Fibroblast of gingiva (primary cell): ENCODE measurements at regions not wholly inside any gene's neighbourhood (a gene's known extent, or its start where the extent isn't known, plus 50 kb on each side); places are given as distances from the start of the nearest gene placed in this dataset.
A peak's percentile ranks its signal among the peaks of the same experiment; 100 is the strongest.
"Not testable (repeated sequence)": the region's sequence is repeated elsewhere in the genome, so short reads cannot be mapped to it uniquely, and the experiment has no call there.

Experiments used
- DNase-seq: peaks from one replicate; pipeline ENCODE4 v3.0.0-alpha.2; 2011; ENCODE audit warnings: low read depth

GRCh38 chr3:15903759-15904720 lies 106.3 kb upstream of the ANKRD28 start:
- peak; percentile 3 for DNase-seq

DNA sequence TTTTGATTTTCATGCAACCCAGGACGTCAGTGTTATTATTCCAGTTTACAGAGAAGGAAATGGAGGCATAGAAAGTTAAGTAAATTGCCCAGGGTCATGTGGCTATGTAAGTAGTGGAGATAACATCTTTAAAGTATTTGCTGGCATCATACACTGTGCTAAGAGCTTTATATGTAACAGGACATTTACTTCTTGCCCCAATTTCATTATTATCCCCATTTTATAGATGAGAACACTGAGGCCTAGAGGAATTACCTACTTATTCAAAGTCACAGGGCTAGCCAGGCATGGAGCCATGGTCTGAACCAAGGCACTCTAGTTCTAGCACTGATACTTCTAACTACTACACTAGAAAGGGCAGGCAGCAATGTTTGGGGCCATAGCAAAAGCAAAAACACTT lies 107.3 kb upstream of the ANKRD28 start:
- DNase-seq = no peak

DNA sequence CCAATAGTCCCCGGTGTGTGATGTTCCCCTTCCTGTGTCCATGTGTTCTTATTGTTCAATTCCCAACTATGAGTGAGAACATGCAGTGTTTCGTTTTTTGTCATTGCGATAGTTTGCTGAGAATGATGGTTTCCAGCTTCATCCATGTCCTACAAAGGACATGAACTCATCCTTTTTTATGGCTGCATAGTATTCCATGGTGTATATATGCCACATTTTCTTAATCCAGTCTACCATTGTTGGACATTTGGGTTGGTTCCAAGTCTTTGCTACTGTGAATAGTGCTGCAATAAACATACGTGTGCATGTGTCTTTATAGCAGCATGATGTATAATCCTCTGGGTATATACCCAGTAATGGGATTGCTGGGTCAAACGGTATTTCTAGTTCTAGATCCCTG lies 109.6 kb upstream of the ANKRD28 start:
- DNase-seq = not testable (repeated sequence)

GRCh38 chr3:15918988-15919387 lies 121.2 kb upstream of the ANKRD28 start:
- no peak for DNase-seq

DNA sequence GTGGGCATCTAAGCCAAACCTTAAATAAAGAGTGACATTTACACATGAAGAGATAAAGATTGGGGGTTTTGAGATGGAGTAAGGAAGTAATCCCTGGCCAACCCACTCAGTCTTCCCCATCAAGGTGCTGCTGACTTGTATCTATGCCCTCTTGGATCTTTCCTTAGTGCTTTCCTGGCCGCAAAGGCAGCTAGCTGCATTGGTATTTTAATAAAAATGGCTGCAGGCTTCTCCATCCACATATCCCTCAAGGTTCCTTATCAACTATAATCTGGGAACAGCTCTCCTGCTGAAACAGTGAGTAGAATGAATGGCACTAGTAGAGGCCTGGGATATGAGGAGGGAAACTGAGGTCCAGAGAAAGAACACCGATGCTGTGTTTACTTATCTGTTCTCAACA lies 122.2 kb upstream of the ANKRD28 start:
- DNase-seq = no peak

DNA sequence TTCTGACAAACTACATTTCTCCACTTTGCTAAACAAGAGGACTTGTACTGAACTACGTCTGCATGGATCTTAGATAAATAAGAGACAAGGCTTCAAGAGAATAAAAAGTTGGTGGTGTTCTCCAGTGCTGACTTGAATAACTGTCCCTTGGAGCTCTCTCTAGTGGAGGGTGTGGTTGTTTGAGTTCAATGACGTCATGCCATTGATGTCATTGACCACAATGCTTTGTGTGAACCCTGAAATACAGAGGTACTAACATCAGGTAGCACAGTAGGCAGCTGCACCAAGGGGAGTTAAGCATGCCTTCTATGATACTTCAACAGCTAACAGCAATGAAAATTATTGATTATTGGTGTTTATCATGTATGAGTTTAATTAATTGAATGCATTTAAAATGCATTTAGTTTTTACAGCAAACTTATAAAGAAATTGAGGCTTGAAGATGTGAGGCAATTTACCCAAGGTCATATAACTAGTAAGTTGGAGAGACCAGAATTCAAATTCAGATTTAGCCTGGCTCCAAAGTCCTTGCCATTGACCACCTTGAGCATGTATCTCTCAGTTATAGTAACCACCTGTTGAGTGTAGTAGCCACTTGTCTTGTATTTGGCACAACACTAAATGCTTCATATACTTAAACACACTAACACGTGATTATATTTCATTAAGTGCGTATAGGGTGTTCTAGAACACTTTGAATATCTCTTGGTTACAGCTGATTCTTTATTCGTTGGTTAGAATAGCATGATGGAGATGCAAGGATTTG lies 126.0 kb upstream of the ANKRD28 start:
- no peak for DNase-seq

GRCh38 chr3:15924914-15925313 lies 127.1 kb upstream of the ANKRD28 start:
- DNase-seq = no peak

GRCh38 chr3:15926871-15927270 lies 129.1 kb upstream of the ANKRD28 start:
- no peak for DNase-seq

DNA sequence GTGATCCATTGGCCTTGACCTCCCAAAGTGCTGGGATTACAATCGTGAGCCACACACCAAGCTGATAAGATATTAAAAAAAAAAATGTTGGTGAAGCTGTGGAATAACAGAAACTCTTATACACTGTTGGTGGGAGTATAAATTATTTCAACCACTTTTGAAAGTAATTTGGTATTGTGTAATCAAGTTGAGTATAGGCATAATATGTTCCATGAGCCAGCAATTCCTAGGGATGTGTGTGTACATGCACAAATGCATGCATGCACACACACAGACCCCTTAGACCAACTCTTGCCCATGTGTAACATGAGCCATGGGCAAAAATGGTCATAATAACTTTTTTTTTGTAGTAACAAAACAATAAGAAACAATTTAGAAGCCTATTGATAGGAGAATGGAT lies 130.2 kb upstream of the ANKRD28 start:
- DNase-seq = no peak

- no peak for DNase-seq
These were observed 132.3 kb upstream of the ANKRD28 start for GRCh38 chr3:15929944-15930571.

DNA sequence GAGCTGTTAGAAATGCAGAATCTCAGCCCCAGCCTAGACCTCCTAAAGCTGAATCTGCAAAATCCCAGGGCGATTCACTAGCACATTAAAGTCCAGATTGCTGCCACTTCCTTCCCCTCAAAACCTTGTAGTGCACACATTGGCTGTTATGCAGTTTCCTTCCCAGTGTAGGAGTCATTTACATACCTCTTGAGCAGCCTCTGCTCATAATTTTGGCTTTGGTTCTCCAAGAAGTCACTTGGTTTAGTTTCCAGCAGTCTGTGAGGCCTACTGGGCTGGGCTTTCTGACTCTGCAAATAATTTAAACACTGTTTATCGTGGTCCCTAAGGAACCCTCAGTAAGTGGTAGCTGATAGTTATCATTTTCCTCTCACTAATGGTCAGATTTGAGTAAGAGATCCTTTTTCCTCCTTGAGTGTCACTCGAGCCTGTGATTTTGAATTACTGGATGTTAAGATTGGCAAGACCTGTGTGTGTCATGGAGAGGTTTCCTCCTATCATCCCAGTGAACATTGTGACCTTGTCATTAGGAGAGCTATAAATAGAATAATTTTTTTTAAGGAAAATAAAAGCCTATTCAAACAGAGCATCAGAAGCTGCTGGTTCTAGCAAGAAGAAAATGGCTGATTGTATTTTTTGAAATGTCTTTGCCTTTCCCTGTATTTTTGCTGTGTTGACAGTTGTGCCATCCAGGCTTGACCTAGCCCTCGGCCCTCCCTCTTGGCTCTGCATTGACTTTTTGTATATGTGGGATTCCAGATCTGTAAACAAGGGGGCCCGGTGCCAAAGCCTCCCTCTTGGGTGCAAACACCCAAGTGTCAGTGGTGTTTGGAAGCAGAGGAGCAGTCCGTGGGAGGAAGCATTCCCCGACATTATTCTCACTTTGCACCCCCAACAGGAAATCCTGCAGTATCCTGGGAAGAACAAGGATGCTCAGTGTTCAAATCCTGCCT lies 134.8 kb upstream of the ANKRD28 start:
- DNase-seq = no peak

- DNase-seq = peak; percentile 51
These were observed 135.8 kb upstream of the ANKRD28 start for GRCh38 chr3:15933439-15934139.

DNA sequence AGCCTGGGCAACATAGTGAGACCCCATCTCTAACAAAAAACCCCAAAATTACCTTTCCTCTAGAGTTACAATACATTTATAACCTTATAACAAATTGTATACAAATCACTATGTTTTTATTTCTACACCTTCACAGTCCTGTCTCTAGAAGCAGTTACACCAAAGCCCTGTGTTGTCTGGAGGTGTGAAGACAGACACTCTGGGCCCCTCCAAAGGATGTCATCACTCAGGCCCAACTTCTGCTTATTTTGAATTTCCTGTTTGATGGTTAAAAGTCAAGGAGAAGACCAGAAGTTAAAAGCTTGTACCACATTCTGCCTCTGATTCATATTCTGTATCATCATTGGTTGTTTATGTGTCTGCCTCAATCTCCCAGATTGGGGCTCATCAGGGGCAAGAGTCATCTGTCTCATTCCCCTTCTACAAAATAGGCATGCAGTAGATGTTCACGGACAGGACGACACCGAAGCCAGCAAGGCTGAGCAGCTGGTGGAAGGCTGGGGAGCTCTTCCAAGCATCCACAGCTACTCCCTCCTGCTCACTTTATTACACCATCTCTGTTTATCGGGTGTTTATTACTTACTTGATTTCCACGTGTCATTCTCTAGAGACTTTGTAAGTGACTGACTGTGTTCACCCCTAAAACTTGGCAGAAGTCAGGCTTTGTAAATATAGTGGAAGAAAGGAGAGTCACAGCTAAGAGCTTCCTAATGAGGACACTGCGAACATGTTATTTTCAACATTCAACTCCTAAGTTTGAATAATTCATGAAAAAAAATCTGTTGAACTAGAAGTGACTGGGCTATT lies 136.8 kb upstream of the ANKRD28 start:
- no peak for DNase-seq

GRCh38 chr3:15936312-15936711 lies 138.5 kb upstream of the ANKRD28 start:
- DNase-seq = no peak

- DNase-seq = no peak
These were observed 142.9 kb upstream of the ANKRD28 start for GRCh38 chr3:15940641-15941040.

- DNase-seq = not testable (repeated sequence)
These were observed 143.7 kb upstream of the ANKRD28 start for GRCh38 chr3:15941457-15941856.

DNA sequence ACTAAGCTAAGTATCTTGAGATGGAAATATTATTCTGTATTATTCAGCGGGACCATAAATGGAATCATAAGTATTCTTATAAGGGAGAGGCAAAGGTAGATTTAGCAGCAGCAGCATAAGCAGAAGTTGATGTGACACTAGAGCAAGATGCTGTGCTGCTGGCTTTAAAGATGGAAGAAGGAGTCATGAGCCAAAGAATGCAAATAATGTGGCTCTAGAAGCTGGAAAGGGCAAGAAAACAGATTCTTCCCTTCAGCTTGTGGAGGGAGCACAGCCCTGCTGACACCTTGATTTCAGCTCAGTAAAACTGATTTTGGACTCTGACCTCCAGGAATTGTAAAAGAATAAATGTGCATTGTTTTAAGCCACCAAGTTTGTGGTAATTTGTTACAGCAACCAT lies 144.2 kb upstream of the ANKRD28 start:
- no peak for DNase-seq

DNA sequence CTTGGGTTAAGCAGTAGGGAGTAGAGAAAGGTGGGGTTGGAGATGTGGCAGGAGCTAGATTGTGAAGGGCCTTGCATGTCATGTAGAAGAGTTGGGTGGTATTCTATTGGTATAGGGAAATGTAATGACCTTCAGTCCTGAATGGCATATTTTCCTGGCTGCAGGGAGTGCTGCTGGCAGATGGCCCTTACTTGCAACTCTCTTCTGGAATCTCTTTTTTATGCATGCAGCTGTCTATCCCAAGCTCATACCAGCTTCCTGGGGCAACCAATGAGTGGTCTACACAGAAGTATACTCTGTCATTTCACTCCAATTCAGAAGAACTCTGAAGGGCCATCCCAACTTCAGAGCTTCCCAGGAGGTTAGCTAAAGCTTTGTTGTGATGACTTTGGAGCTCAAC lies 144.7 kb upstream of the ANKRD28 start:
- DNase-seq = no peak

- no peak for DNase-seq
These were observed 145.2 kb upstream of the ANKRD28 start for GRCh38 chr3:15942936-15943335.

DNA sequence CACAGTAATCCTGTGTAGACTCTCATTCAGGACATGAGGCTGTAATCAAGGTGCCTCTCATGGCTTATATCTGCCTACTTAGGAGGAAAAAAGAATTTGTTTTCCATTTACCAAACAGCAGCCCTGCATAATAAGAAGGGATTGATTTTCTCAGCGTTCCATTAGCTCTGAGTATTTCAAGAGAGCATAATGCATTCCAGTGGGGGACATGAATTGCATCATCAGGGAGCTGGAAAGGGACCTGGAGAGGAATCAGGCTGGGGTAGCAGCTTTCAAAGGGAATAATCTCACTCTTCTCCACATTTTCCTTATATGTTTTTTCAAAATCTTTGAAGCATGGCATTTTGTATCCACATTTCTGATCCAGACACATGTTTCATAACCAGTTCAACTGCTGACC lies 150.6 kb upstream of the ANKRD28 start:
- DNase-seq = peak; percentile 47
